ENCODE measurements at regions not wholly inside any gene's neighbourhood (a gene's known extent, or its start where the extent isn't known, plus 50 kb on each side); places are given as distances from the start of the nearest gene placed in this dataset.

GRCh38 chr5:67576112-67576511 is 379.5 kb upstream of the CD180 start:
- no peak overlapping the region for H3K27ac ChIP-seq
- ATAC-seq, result no peak
- no peaks in the 10 kb centered on the region for H3K36me3 ChIP-seq
- H3K9me3 ChIP-seq, result peaks cover 0 to 25% (median 0%) of the 10 kb centered on the region in 11 donors
- no peak for TF ChIP-seq CTCF (IDR thresholded peaks at IDR 0.05)
- DNase-seq, result no peak
- intact Hi-C loops (cut with DNase I), result no loop called here
- H3K27me3 ChIP-seq, result no peaks in the 10 kb centered on the region
- WGBS, 2 donors, result 74 to 88% methylated on average over 2 of the region's 2 CpGs
- H3K4me1 ChIP-seq, result peaks cover 0 to 8% (median 0%) of the 10 kb centered on the region in 9 donors
- H3K4me3 ChIP-seq, result no peak overlapping the region

GRCh38 chr5:67575087-67575486 is 378.5 kb upstream of the CD180 start:
- WGBS, 2 donors, result 86 to 92% methylated on average over 1 of the region's 1 CpG
- DNase-seq, result no peak
- intact Hi-C loops (cut with DNase I), result no loop called here
- no peaks in the 10 kb centered on the region for H3K36me3 ChIP-seq
- H3K4me1 ChIP-seq, result peaks cover 0 to 8% (median 0%) of the 10 kb centered on the region in 9 donors
- H3K27me3 ChIP-seq, result no peaks in the 10 kb centered on the region
- no peak overlapping the region for H3K4me3 ChIP-seq
- H3K9me3 ChIP-seq, result peaks cover 0 to 25% (median 0%) of the 10 kb centered on the region in 11 donors
- ATAC-seq, result no peak
- no peak for TF ChIP-seq CTCF (IDR thresholded peaks at IDR 0.05)
- no peak overlapping the region for H3K27ac ChIP-seq

GRCh38 chr5:67561151-67561932 is 364.7 kb upstream of the CD180 start:
- Histone ChIP-seq H3K4me1 (peaks cover 0 to 3% (median 0%) of the 10 kb centered on the region in 9 donors), H3K27me3 (no peaks in the 10 kb centered on the region), H3K9me3 (peaks cover 0 to 52% (median 10%) of the 10 kb centered on the region in 11 donors), H3K36me3 (no peaks in the 10 kb centered on the region), H3K4me3 (no peak overlapping the region), H3K27ac (no peak overlapping the region)
- WGBS, 2 donors, result 93 to 95% methylated on average over 1 of the region's 1 CpG
- intact Hi-C loops (cut with DNase I), result no loop called here
- DNase-seq, result no peak
- TF ChIP-seq CTCF (IDR thresholded peaks at IDR 0.05), result no peak
- ATAC-seq, result peak in 2 of 8 donors; percentile 29 to 59

- no peak for TF ChIP-seq CTCF (IDR thresholded peaks at IDR 0.05)
- Histone ChIP-seq H3K36me3 (no peaks in the 10 kb centered on the region), H3K27ac (no peak overlapping the region), H3K27me3 (no peaks in the 10 kb centered on the region), H3K4me3 (no peak overlapping the region), H3K4me1 (peaks cover 0 to 9% (median 0%) of the 10 kb centered on the region in 9 donors), H3K9me3 (no peaks in the 10 kb centered on the region)
- 75 to 77% methylated on average over 1 of the region's 1 CpG for WGBS, 2 donors
- ATAC-seq (peak in 1 of 8 donors; percentile 31), DNase-seq (no peak)
- intact Hi-C loops (cut with DNase I), result no loop called here
These were observed 356.2 kb upstream of the CD180 start for GRCh38 chr5:67552773-67553172.

Measured in heart right ventricle (tissue), 16 donors.